SK-N-SH (cell line): ENCODE measurements at regions not wholly inside any gene's neighbourhood (a gene's known extent, or its start where the extent isn't known, plus 50 kb on each side); places are given as distances from the start of the nearest gene placed in this dataset.

Experiments
- CTCF ChIA-PET: fragments of 300-600, 350-600 bp; formaldehyde crosslinking; extraction: SDS; loops from one replicate; lab custom pipeline; 2021; lab: Yijun Ruan, JAX
- POLR2A ChIA-PET: fragments of 350-600 bp; sonication (Branson Sonifier 250); formaldehyde crosslinking; extraction: SDS; loops from one replicate; lab custom pipeline; 2020; ENCODE audit warnings: antibody characterized with exemption, inconsistent platforms; lab: Yijun Ruan, JAX
- DNase-seq: peaks from one replicate; pipeline ENCODE4 v3.0.0; 2012
- H2AFZ ChIP-seq: fragments of 200-600 bp; sonication (generic); 2 replicates; pipeline ENCODE4 v1.8.1; 2016; ENCODE audit warnings: antibody characterized with exemption, mild to moderate bottlenecking, low read depth
- H3F3A ChIP-seq: fragments of 200-600 bp; sonication (generic); replicated peaks from 2 replicates; pipeline ENCODE3; 2016; ENCODE audit warnings: antibody characterized with exemption, mild to moderate bottlenecking; ENCODE audit not compliant: insufficient read depth
- H3K27ac ChIP-seq, 2 experiments: fragments of 200-500 bp in 1 of 2; fragments of 200-600 bp in 1 of 2; sonication (Bioruptor generic) in 1 of 2; sonication (generic), shearing (Covaris generic) in 1 of 2; 2 replicates each; pipeline versions ENCODE4 v1.5.1 to v1.6.1; 2014 to 2016; ENCODE audit warnings: low read depth in 2 of 2, inconsistent platforms in 1 of 2, low read length in 1 of 2, mild to moderate bottlenecking in 1 of 2, mixed read lengths in 1 of 2
- H3K27me3 ChIP-seq: fragments of 200-600 bp; sonication (generic), shearing (Covaris generic); 2 replicates; pipeline ENCODE4 v1.6.1; 2016; ENCODE audit warnings: mixed run types; ENCODE audit not compliant: insufficient read depth
- H3K36me3 ChIP-seq, 2 experiments: fragments of 200-500 bp in 1 of 2; fragments of 200-600 bp in 1 of 2; sonication (Bioruptor generic) in 1 of 2; sonication (generic) in 1 of 2; replicated peaks in 1 of 2; 2 replicates each; pipeline versions ENCODE3 to v1.5.1; 2014 to 2016; ENCODE audit warnings: low read length in 1 of 2, mild to moderate bottlenecking in 1 of 2; ENCODE audit not compliant: insufficient read depth in 2 of 2, control insufficient read depth in 1 of 2
- H3K4me1 ChIP-seq, 2 experiments: fragments of 200-500 bp in 1 of 2; fragments of 200-600 bp in 1 of 2; sonication (Bioruptor generic) in 1 of 2; sonication (generic), shearing (Covaris generic) in 1 of 2; 2 replicates each; pipeline versions ENCODE4 v1.5.1 to v1.6.1; 2014 to 2016; ENCODE audit warnings: low read depth in 1 of 2, low read length in 1 of 2, mixed run types in 1 of 2; ENCODE audit not compliant: insufficient read depth in 2 of 2, control insufficient read depth in 1 of 2
- H3K4me2 ChIP-seq: fragments of 200-600 bp; sonication (generic), shearing (Covaris generic); 2 replicates; pipeline ENCODE4 v1.6.1; 2017; ENCODE audit warnings: mixed run types
- H3K4me3 ChIP-seq, 2 experiments: fragments of 200-500 bp in 1 of 2; fragments of 200-600 bp in 1 of 2; sonication (Bioruptor generic) in 1 of 2; sonication (generic), shearing (Covaris generic) in 1 of 2; 2 replicates each; pipeline versions ENCODE4 v1.5.1 to v1.8.1; 2014 to 2016; ENCODE audit warnings: low read depth in 2 of 2, inconsistent platforms in 1 of 2, low read length in 1 of 2, mild to moderate bottlenecking in 1 of 2, mixed read lengths in 1 of 2, moderate library complexity in 1 of 2
- H3K79me2 ChIP-seq: fragments of 200-600 bp; sonication (generic); 2 replicates; pipeline ENCODE4 v1.8.1; 2017; ENCODE audit warnings: mild to moderate bottlenecking; ENCODE audit not compliant: insufficient read depth
- H3K9ac ChIP-seq: fragments of 200-600 bp; sonication (generic); 2 replicates; pipeline ENCODE4 v1.6.1; 2017; ENCODE audit warnings: mixed run types
- H3K9me2 ChIP-seq: fragments of 200-600 bp; sonication (generic); 2 replicates; pipeline ENCODE4 v1.6.1; 2017; ENCODE audit warnings: mixed run types
- H3K9me3 ChIP-seq: fragments of 200-600 bp; sonication (generic); 2 replicates; pipeline ENCODE4 v1.6.1; 2017; ENCODE audit warnings: mixed run types, mild to moderate bottlenecking, moderate library complexity
- H4K20me1 ChIP-seq: fragments of 200-600 bp; sonication (generic); 2 replicates; pipeline ENCODE4 v1.6.1; 2017; ENCODE audit warnings: mild to moderate bottlenecking, mixed run types; ENCODE audit not compliant: insufficient read depth
- CTCF ChIP-seq: fragments of 200-600 bp; sonication (generic); IDR thresholded peaks from 2 replicates; pipeline ENCODE4 v1.6.1; 2017; ENCODE audit warnings: antibody characterized with exemption, mild to moderate bottlenecking, moderate library complexity
- EP300 ChIP-seq, 2 experiments: IDR thresholded peaks; 2 replicates each; pipeline versions ENCODE4 v1.4.0 to v1.6.1; 2012; ENCODE audit warnings: borderline replicate concordance in 1 of 2, low read depth in 1 of 2, low read length in 1 of 2
- FOSL2 ChIP-seq: IDR thresholded peaks from 2 replicates; pipeline ENCODE4 v1.4.0; 2012; ENCODE audit warnings: low read depth, mild to moderate bottlenecking, moderate library complexity, borderline replicate concordance
- GABPA ChIP-seq: IDR thresholded peaks from 2 replicates; pipeline ENCODE4 v1.4.0; 2012; ENCODE audit warnings: low read depth, mild to moderate bottlenecking
- JUND ChIP-seq: IDR thresholded peaks from 2 replicates; pipeline ENCODE4 v1.4.0; 2012
- MAX ChIP-seq: IDR thresholded peaks from 2 replicates; pipeline ENCODE4 v1.4.0; 2012; ENCODE audit warnings: low read depth
- MEF2A ChIP-seq: IDR thresholded peaks from 2 replicates; pipeline ENCODE4 v1.4.0; 2012; ENCODE audit warnings: low read depth, borderline replicate concordance
- NFIC ChIP-seq: IDR thresholded peaks from 2 replicates; pipeline ENCODE4 v1.4.0; 2012; ENCODE audit warnings: borderline replicate concordance
- PBX3 ChIP-seq: IDR thresholded peaks from 2 replicates; pipeline ENCODE4; 2012
- POLR2AphosphoS5 ChIP-seq: IDR thresholded peaks from 2 replicates; pipeline ENCODE4 v1.6.1; 2012; ENCODE audit warnings: low read depth, low read length
- RAD21 ChIP-seq: IDR thresholded peaks from 2 replicates; pipeline ENCODE4 v1.6.1; 2012; ENCODE audit warnings: mild to moderate bottlenecking, low read length
- RCOR1 ChIP-seq: fragments of 150-350 bp; IDR thresholded peaks from 2 replicates; pipeline ENCODE4 v1.6.1; 2017; ENCODE audit warnings: antibody characterized with exemption, low read length
- TEAD4 ChIP-seq: IDR thresholded peaks from 2 replicates; pipeline ENCODE4 v1.4.0; 2012; ENCODE audit warnings: mild to moderate bottlenecking, borderline replicate concordance; ENCODE audit not compliant: insufficient read depth
- USF2 ChIP-seq: fragments of 150-350 bp; IDR thresholded peaks from 2 replicates; pipeline ENCODE4 v1.6.1; 2017; ENCODE audit warnings: antibody characterized with exemption, low read length, low read depth, borderline replicate concordance
- WGBS: methylation state at CpG from one replicate; pipeline ENCODE4 v1.1.6; 2017; ENCODE audit warnings: low lambda C conversion rate; 5-methylcytosine and 5-hydroxymethylcytosine counted together
- TF ChIP-seq, protein P1 (sequence below): IDR thresholded peaks from 2 replicates; pipeline ENCODE4 v1.4.0; 2012; ENCODE audit warnings: low read depth, borderline replicate concordance

DNA sequence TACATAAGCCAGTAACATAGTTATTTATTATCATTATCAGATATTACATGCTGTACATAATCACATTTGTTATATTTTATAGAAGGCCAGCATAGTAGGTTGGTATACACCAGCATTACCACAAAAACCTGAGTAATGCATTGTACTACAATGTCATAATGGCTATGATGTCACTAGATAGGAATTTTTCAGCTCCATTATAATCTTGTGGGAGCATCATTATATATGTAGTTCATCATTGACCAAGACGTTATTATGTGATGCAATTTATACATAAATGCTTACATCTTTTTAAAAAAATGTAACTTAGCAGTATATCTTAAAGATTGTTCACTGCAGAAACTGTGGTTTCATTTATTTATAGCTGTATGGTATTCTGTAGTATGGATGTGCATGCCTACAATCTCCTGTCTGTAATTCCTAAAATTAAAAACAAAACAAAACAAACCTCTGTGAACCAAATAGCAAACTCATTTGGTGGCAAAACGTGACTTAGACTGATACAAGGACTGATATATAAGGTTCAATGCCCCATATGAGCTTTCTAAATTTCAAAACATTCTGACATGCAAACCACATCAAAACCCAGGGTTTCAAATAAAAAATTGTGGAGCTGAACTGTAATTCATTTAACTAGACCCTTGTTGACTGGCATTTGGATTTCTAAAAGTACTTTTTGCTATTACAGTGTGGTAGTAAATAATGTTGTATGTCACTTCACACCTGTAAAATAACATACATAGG lies 250.9 kb downstream of the DLEU7 start (continued):
- TF ChIP-seq, protein P1, sequence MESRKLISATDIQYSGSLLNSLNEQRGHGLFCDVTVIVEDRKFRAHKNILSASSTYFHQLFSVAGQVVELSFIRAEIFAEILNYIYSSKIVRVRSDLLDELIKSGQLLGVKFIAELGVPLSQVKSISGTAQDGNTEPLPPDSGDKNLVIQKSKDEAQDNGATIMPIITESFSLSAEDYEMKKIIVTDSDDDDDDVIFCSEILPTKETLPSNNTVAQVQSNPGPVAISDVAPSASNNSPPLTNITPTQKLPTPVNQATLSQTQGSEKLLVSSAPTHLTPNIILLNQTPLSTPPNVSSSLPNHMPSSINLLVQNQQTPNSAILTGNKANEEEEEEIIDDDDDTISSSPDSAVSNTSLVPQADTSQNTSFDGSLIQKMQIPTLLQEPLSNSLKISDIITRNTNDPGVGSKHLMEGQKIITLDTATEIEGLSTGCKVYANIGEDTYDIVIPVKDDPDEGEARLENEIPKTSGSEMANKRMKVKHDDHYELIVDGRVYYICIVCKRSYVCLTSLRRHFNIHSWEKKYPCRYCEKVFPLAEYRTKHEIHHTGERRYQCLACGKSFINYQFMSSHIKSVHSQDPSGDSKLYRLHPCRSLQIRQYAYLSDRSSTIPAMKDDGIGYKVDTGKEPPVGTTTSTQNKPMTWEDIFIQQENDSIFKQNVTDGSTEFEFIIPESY, result no peak
- TF ChIP-seq EP300 (IDR thresholded peaks at IDR 0.05; ENCODE audit: borderline replicate concordance in 1 of 2, low read depth in 1 of 2, low read length in 1 of 2) (peak in 1 of 2 experiments; percentile 86; a peak in 2 of 4 replicates), CTCF (no peak), MAX (no peak), MEF2A (peak; percentile 57; the same call in 1 of the 2 replicates)

- peak overlapping the region in 1 of 2 experiments; percentile 96; a peak in 2 of 4 replicates for H3K27ac ChIP-seq
- H3K36me3 ChIP-seq, result peaks cover 0 to 6% of the 10 kb centered on the region in 2 experiments
- H3K9me2 ChIP-seq, result no peaks in the 10 kb centered on the region
- TF ChIP-seq TEAD4 (no peak), PBX3 (no peak), GABPA (no peak), MAX (no peak), RCOR1 (no peak), FOSL2 (no peak), JUND (no peak), POLR2AphosphoS5 (no peak), USF2 (no peak), RAD21 (no peak), CTCF (no peak), NFIC (no peak)
- TF ChIP-seq, protein P1, result no peak
- ChIA-PET CTCF (interaction anchor here (0.8 to 1.3 kb wide), 3 partner anchors 119 to 609 kb away, joined by 3 to 4 read pairs (median 3); no protein-coding TSS in a partner anchor), POLR2A (no interaction called here)
- peaks cover 45% of the 10 kb centered on the region for H3F3A ChIP-seq
- H3K4me3 ChIP-seq, result no peak overlapping the region
- H3K4me1 ChIP-seq, result peaks cover 19 to 26% of the 10 kb centered on the region in 2 experiments
- 79% methylated on average over 1 of the region's 1 CpG for WGBS
- no peaks in the 10 kb centered on the region for H4K20me1 ChIP-seq
- no peak overlapping the region; the same call in 1 of the 2 replicates for H2AFZ ChIP-seq
- peak overlapping the region; percentile 5; the same call in 1 of the 2 replicates for H3K4me2 ChIP-seq
- H3K9me3 ChIP-seq, result no peaks in the 10 kb centered on the region
- H3K27me3 ChIP-seq, result no peaks in the 10 kb centered on the region
- DNase-seq, result no peak
- H3K79me2 ChIP-seq, result no peaks in the 10 kb centered on the region
- peak overlapping the region; percentile 18; the same call in 1 of the 2 replicates for H3K9ac ChIP-seq
These were observed 250.3 kb downstream of the DLEU7 start for GRCh38 chr13:50593207-50593606.
